G401 (cell line): ENCODE measurements at regions not wholly inside any gene's neighbourhood (a gene's known extent, or its start where the extent isn't known, plus 50 kb on each side); places are given as distances from the start of the nearest gene placed in this dataset.
"Not testable (repeated sequence)": the region's sequence is repeated elsewhere in the genome, so short reads cannot be mapped to it uniquely, and the experiment has no call there.

Experiments used
- DNase-seq: peaks from one replicate; pipeline ENCODE4 v3.0.0-alpha.2; 2015; ENCODE audit warnings: low spot score
- in situ Hi-C: cut with HindIII; loops from 2 replicates; pipeline ENCODE4 v1.10.0; 2016; ENCODE audit warnings: low sequenced_read_pairs, mixed read lengths

- DNase-seq, result no peak
- in situ Hi-C loops, result no loop called here
These were observed 1216.5 kb downstream of the RAPGEF2 start for GRCh38 chr4:160319221-160319867.

- no peak for DNase-seq
- in situ Hi-C loops, result no loop called here
These were observed 1217.0 kb downstream of the RAPGEF2 start for GRCh38 chr4:160319868-160320260.

- no peak for DNase-seq
- in situ Hi-C loops, result no loop called here
These were observed 1223.2 kb downstream of the RAPGEF2 start for GRCh38 chr4:160326110-160326509.

- in situ Hi-C loops, result no loop called here
- no peak for DNase-seq
These were observed 1244.3 kb downstream of the RAPGEF2 start for GRCh38 chr4:160347197-160347596.

- in situ Hi-C loops, result no loop called here
- DNase-seq, result no peak
These were observed 1248.1 kb downstream of the RAPGEF2 start for GRCh38 chr4:160350944-160351343.

- in situ Hi-C loops, result no loop called here
These were observed 1249.8 kb downstream of the RAPGEF2 start for GRCh38 chr4:160352637-160353036.

GRCh38 chr4:160353548-160353947, 1250.7 kb downstream of the RAPGEF2 start:
- in situ Hi-C loops, result no loop called here
- no peak for DNase-seq

More at GRCh38 chr4:160352637-160353036, 1249.8 kb downstream of the RAPGEF2 start:
- no peak for DNase-seq

- no peak for DNase-seq
- in situ Hi-C loops, result no loop called here
These were observed 1259.6 kb downstream of the RAPGEF2 start for GRCh38 chr4:160362478-160362877.

- DNase-seq, result no peak
- in situ Hi-C loops, result no loop called here
These were observed 1261.3 kb downstream of the RAPGEF2 start for GRCh38 chr4:160364217-160364616.

GRCh38 chr4:160364665-160365064, 1261.8 kb downstream of the RAPGEF2 start:
- in situ Hi-C loops, result not testable (repeated sequence)

GRCh38 chr4:160365383-160365782, 1262.5 kb downstream of the RAPGEF2 start:
- DNase-seq, in situ Hi-C loops: not testable (repeated sequence)

More at GRCh38 chr4:160364665-160365064, 1261.8 kb downstream of the RAPGEF2 start:
- not testable (repeated sequence) for DNase-seq

- DNase-seq, result no peak
- in situ Hi-C loops, result no loop called here
These were observed 1267.2 kb downstream of the RAPGEF2 start for GRCh38 chr4:160370046-160370445.

GRCh38 chr4:160371446-160371845, 1268.6 kb downstream of the RAPGEF2 start:
- no peak for DNase-seq
- in situ Hi-C loops, result no loop called here

GRCh38 chr4:160372390-160372789, 1269.5 kb downstream of the RAPGEF2 start:
- no peak for DNase-seq
- in situ Hi-C loops, result no loop called here

GRCh38 chr4:160373911-160374310, 1271.0 kb downstream of the RAPGEF2 start:
- in situ Hi-C loops, result no loop called here
- no peak for DNase-seq

GRCh38 chr4:160375772-160376452, 1273.0 kb downstream of the RAPGEF2 start:
- in situ Hi-C loops, result no loop called here
- no peak for DNase-seq

GRCh38 chr4:160386846-160387245, 1284.0 kb downstream of the RAPGEF2 start:
- in situ Hi-C loops, result no loop called here
- no peak for DNase-seq

GRCh38 chr4:160399826-160400225, 1296.9 kb downstream of the RAPGEF2 start:
- DNase-seq, result no peak
- in situ Hi-C loops, result no loop called here

GRCh38 chr4:160403081-160403480, 1300.2 kb downstream of the RAPGEF2 start:
- in situ Hi-C loops, result no loop called here

GRCh38 chr4:160406263-160406825, 1303.5 kb downstream of the RAPGEF2 start:
- peak; percentile 98 for DNase-seq
- in situ Hi-C loops, result no loop called here

More at GRCh38 chr4:160403081-160403480, 1300.2 kb downstream of the RAPGEF2 start:
- DNase-seq, result peak; percentile 99
